Peyer's patch (tissue), 4 donors: ENCODE measurements at regions not wholly inside any gene's neighbourhood (a gene's known extent, or its start where the extent isn't known, plus 50 kb on each side); places are given as distances from the start of the nearest gene placed in this dataset.

ENCODE experiments used
- DNase-seq, 3 donors: peaks; one replicate each; pipeline ENCODE4 v3.0.0-alpha.2; 2017 to 2019
- H3K27ac ChIP-seq, 4 donors: fragments of 200-600 bp; sonication (generic); one replicate each; pipeline ENCODE4 v1.5.1; 2016 to 2019
- H3K27me3 ChIP-seq, 2 donors: fragments of 200-600 bp; sonication (generic); one replicate each; pipeline ENCODE4 v1.5.1; 2019
- H3K36me3 ChIP-seq, 3 donors: fragments of 200-600 bp; sonication (generic); one replicate each; pipeline ENCODE4 v1.5.1; 2016 to 2019
- H3K4me1 ChIP-seq, 4 donors: fragments of 200-600 bp; sonication (generic); one replicate each; pipeline ENCODE4 v1.5.1; 2016 to 2019
- H3K4me3 ChIP-seq, 4 donors: fragments of 200-600 bp; sonication (generic); 1 replicate in 3 of 4; 2 replicates in 1 of 4; pipeline ENCODE4 v1.5.1; 2016 to 2019; ENCODE audit warnings: mild to moderate bottlenecking in 1 of 4
- H3K9me3 ChIP-seq, 4 donors: fragments of 200-600 bp; sonication (generic); one replicate each; pipeline ENCODE4 v1.5.1; 2016 to 2019; ENCODE audit warnings: mild to moderate bottlenecking in 1 of 4
- CTCF ChIP-seq, 6 experiments: fragments of 450-650 bp in 4 of 6; fragments of 200-600 bp in 2 of 6; sonication (generic) in 1 of 6; IDR thresholded peaks; one replicate each; pipeline ENCODE4 v1.5.1; 2017 to 2019; ENCODE audit warnings: antibody characterized with exemption in 6 of 6, mild to moderate bottlenecking in 3 of 6, moderate library complexity in 1 of 6
- POLR2A ChIP-seq, 2 donors: fragments of 450-650 bp; IDR thresholded peaks; one replicate each; pipeline ENCODE4 v1.5.1; 2017; ENCODE audit warnings: antibody characterized with exemption in 2 of 2, mild to moderate bottlenecking in 2 of 2, moderate library complexity in 2 of 2

- H3K27ac ChIP-seq: no peak overlapping the region
- no peak overlapping the region for H3K4me3 ChIP-seq
- H3K27me3 ChIP-seq: no peaks in the 10 kb centered on the region
- no peaks in the 10 kb centered on the region for H3K36me3 ChIP-seq
- H3K9me3 ChIP-seq: no peaks in the 10 kb centered on the region
- no peaks in the 10 kb centered on the region for H3K4me1 ChIP-seq
- DNase-seq: no peak
- TF ChIP-seq POLR2A (IDR thresholded peaks at IDR 0.05) (no peak), CTCF (IDR thresholded peaks at IDR 0.05) (no peak)
Measured at GRCh38 chr5:74118071-74118470, 492.1 kb downstream of the ARHGEF28 start.

- Histone ChIP-seq H3K4me1 (no peaks in the 10 kb centered on the region), H3K27me3 (no peaks in the 10 kb centered on the region)
- no peak for DNase-seq
Measured at GRCh38 chr5:74116984-74117383, 491.0 kb downstream of the ARHGEF28 start.

GRCh38 chr5:74116266-74116665 is 490.3 kb downstream of the ARHGEF28 start:
- TF ChIP-seq POLR2A (IDR thresholded peaks at IDR 0.05) (no peak), CTCF (IDR thresholded peaks at IDR 0.05) (no peak)
- no peaks in the 10 kb centered on the region for H3K36me3 ChIP-seq
- no peak overlapping the region for H3K4me3 ChIP-seq
- no peaks in the 10 kb centered on the region for H3K4me1 ChIP-seq
- no peaks in the 10 kb centered on the region for H3K9me3 ChIP-seq
- no peak overlapping the region for H3K27ac ChIP-seq
- no peak for DNase-seq
- no peaks in the 10 kb centered on the region for H3K27me3 ChIP-seq

More at GRCh38 chr5:74116984-74117383, 491.0 kb downstream of the ARHGEF28 start:
- Histone ChIP-seq H3K9me3 (no peaks in the 10 kb centered on the region), H3K27ac (no peak overlapping the region), H3K36me3 (no peaks in the 10 kb centered on the region), H3K4me3 (no peak overlapping the region)
- TF ChIP-seq CTCF (IDR thresholded peaks at IDR 0.05) (no peak), POLR2A (IDR thresholded peaks at IDR 0.05) (no peak)

- Histone ChIP-seq H3K9me3 (no peaks in the 10 kb centered on the region), H3K27me3 (no peaks in the 10 kb centered on the region), H3K27ac (no peak overlapping the region), H3K36me3 (no peaks in the 10 kb centered on the region), H3K4me3 (no peak overlapping the region), H3K4me1 (no peaks in the 10 kb centered on the region)
- no peak for DNase-seq
- no peak for TF ChIP-seq CTCF (IDR thresholded peaks at IDR 0.05)
- TF ChIP-seq POLR2A (IDR thresholded peaks at IDR 0.05): no peak
Measured at GRCh38 chr5:74113927-74114326, 487.9 kb downstream of the ARHGEF28 start.

- H3K4me1 ChIP-seq: no peaks in the 10 kb centered on the region
- no peaks in the 10 kb centered on the region for H3K27me3 ChIP-seq
- H3K27ac ChIP-seq: no peak overlapping the region
- DNase-seq: no peak
- H3K36me3 ChIP-seq: no peaks in the 10 kb centered on the region
- no peak for TF ChIP-seq CTCF (IDR thresholded peaks at IDR 0.05)
- no peak for TF ChIP-seq POLR2A (IDR thresholded peaks at IDR 0.05)
- H3K4me3 ChIP-seq: no peak overlapping the region
- H3K9me3 ChIP-seq: no peaks in the 10 kb centered on the region
Measured at GRCh38 chr5:74113196-74113540, 487.2 kb downstream of the ARHGEF28 start.
